Activated B cell treated with CpG ODN at 0.5 μM for 24 hours (primary cell): ENCODE measurements at regions not wholly inside any gene's neighbourhood (a gene's known extent, or its start where the extent isn't known, plus 50 kb on each side); places are given as distances from the start of the nearest gene placed in this dataset.

Experiments used
- ATAC-seq: fragments of 200-7000 bp; cut with Tn5 transposase; one replicate; pipeline ENCODE4 v1.10.0; 2021; ENCODE audit warnings: low read depth, mild to moderate bottlenecking, moderate library complexity
- CTCF ChIA-PET: fragments of 350-600 bp; sonication (Branson Sonifier 250); formaldehyde crosslinking; loops from one replicate; lab custom pipeline; 2021; ENCODE audit warnings: antibody characterized with exemption; lab: Charles Lee
- POLR2A ChIA-PET: fragments of 350-600 bp; sonication (Branson Sonifier 250); formaldehyde crosslinking; loops from one replicate; lab custom pipeline; 2021; ENCODE audit warnings: antibody characterized with exemption; lab: Charles Lee
- DNase-seq: peaks from one replicate; pipeline ENCODE4 v3.0.0; 2022
- H3K27ac Mint-ChIP-seq: one replicate; pipeline ENCODE4 v1.8.0; 2020; ENCODE audit warnings: mixed read lengths
- H3K27me3 Mint-ChIP-seq: one replicate; pipeline ENCODE4 v1.8.0; 2021; ENCODE audit warnings: mixed read lengths
- H3K36me3 Mint-ChIP-seq: one replicate; pipeline ENCODE4 v1.8.0; 2021; ENCODE audit warnings: low read depth, mixed read lengths
- H3K4me1 Mint-ChIP-seq: one replicate; pipeline ENCODE4 v1.8.0; 2021; ENCODE audit warnings: mixed read lengths
- H3K4me3 Mint-ChIP-seq: one replicate; pipeline ENCODE4 v1.8.0; 2020; ENCODE audit warnings: mild to moderate bottlenecking, mixed read lengths
- H3K9me3 Mint-ChIP-seq: one replicate; pipeline ENCODE4 v1.8.0; 2020; ENCODE audit warnings: mixed read lengths
- CTCF ChIP-seq: fragments of 200-600 bp; IDR thresholded peaks from one replicate; pipeline ENCODE4 v1.8.0; 2022; ENCODE audit warnings: antibody characterized with exemption, mild to moderate bottlenecking
- intact Hi-C: fragments of 100-400 bp; cut with micrococcal nuclease; formaldehyde crosslinking; loops from one replicate; pipeline ENCODE4 v1.15.1; 2024

GRCh38 chr4:110305455-110305854 lies 107.0 kb upstream of the ELOVL6 start:
- Mint-ChIP-seq H3K36me3 (no peaks in the 10 kb centered on the region), H3K27me3 (no peaks in the 10 kb centered on the region), H3K4me1 (no peaks in the 10 kb centered on the region), H3K4me3 (no peak overlapping the region), H3K9me3 (no peaks in the 10 kb centered on the region), H3K27ac (no peak overlapping the region)
- ATAC-seq (no peak), DNase-seq (no peak)
- ChIA-PET CTCF (no interaction called here), POLR2A (no interaction called here)
- TF ChIP-seq CTCF, result no peak
- intact Hi-C loops, result no loop called here

- Mint-ChIP-seq H3K4me1 (no peaks in the 10 kb centered on the region), H3K27me3 (peaks cover 7% of the 10 kb centered on the region), H3K27ac (no peak overlapping the region), H3K4me3 (no peak overlapping the region), H3K9me3 (no peaks in the 10 kb centered on the region), H3K36me3 (no peaks in the 10 kb centered on the region)
- intact Hi-C loops, result no loop called here
- no peak for TF ChIP-seq CTCF
- ATAC-seq (no peak), DNase-seq (no peak)
- ChIA-PET POLR2A (no interaction called here), CTCF (no interaction called here)
Observed at GRCh38 chr4:110296892-110297291, 98.5 kb upstream of the ELOVL6 start.

GRCh38 chr4:110294165-110294564 lies 95.8 kb upstream of the ELOVL6 start:
- H3K9me3 Mint-ChIP-seq, result no peaks in the 10 kb centered on the region
- no peak overlapping the region for H3K4me3 Mint-ChIP-seq
- peaks cover 7% of the 10 kb centered on the region for H3K27me3 Mint-ChIP-seq
- ATAC-seq, result no peak
- no peaks in the 10 kb centered on the region for H3K4me1 Mint-ChIP-seq
- TF ChIP-seq CTCF, result no peak
- ChIA-PET POLR2A (no interaction called here), CTCF (no interaction called here)
- H3K27ac Mint-ChIP-seq, result no peak overlapping the region
- DNase-seq, result no peak
- no peaks in the 10 kb centered on the region for H3K36me3 Mint-ChIP-seq
- intact Hi-C loops, result no loop called here

- no peak for TF ChIP-seq CTCF
- peaks cover 7% of the 10 kb centered on the region for H3K27me3 Mint-ChIP-seq
- no peak overlapping the region for H3K27ac Mint-ChIP-seq
- H3K4me1 Mint-ChIP-seq, result no peaks in the 10 kb centered on the region
- DNase-seq (no peak), ATAC-seq (no peak)
- CTCF ChIA-PET, result no interaction called here
- POLR2A ChIA-PET, result no interaction called here
- intact Hi-C loops, result no loop called here
- H3K9me3 Mint-ChIP-seq, result no peaks in the 10 kb centered on the region
- H3K4me3 Mint-ChIP-seq, result no peak overlapping the region
- no peaks in the 10 kb centered on the region for H3K36me3 Mint-ChIP-seq
Observed at GRCh38 chr4:110292994-110293744, 94.8 kb upstream of the ELOVL6 start.

GRCh38 chr4:110290511-110290910 lies 92.1 kb upstream of the ELOVL6 start:
- no peaks in the 10 kb centered on the region for H3K36me3 Mint-ChIP-seq
- H3K9me3 Mint-ChIP-seq, result no peaks in the 10 kb centered on the region
- H3K27ac Mint-ChIP-seq, result no peak overlapping the region
- ATAC-seq, result no peak
- no peak overlapping the region for H3K4me3 Mint-ChIP-seq
- H3K27me3 Mint-ChIP-seq, result peaks cover 7% of the 10 kb centered on the region
- intact Hi-C loops, result no loop called here
- ChIA-PET CTCF (no interaction called here), POLR2A (no interaction called here)
- DNase-seq, result no peak
- no peaks in the 10 kb centered on the region for H3K4me1 Mint-ChIP-seq
- TF ChIP-seq CTCF, result no peak
